Pons (tissue), 1 donor: ENCODE measurements at regions not wholly inside any gene's neighbourhood (a gene's known extent, or its start where the extent isn't known, plus 50 kb on each side); places are given as distances from the start of the nearest gene placed in this dataset.
A peak's percentile ranks its signal among the peaks of the same experiment; 100 is the strongest.
"Not testable (repeated sequence)": the region's sequence is repeated elsewhere in the genome, so short reads cannot be mapped to it uniquely, and the experiment has no call there.

Experiments
- DNase-seq: peaks from one replicate; pipeline ENCODE4 v3.0.0-alpha.2; 2016; ENCODE audit warnings: low spot score

DNA sequence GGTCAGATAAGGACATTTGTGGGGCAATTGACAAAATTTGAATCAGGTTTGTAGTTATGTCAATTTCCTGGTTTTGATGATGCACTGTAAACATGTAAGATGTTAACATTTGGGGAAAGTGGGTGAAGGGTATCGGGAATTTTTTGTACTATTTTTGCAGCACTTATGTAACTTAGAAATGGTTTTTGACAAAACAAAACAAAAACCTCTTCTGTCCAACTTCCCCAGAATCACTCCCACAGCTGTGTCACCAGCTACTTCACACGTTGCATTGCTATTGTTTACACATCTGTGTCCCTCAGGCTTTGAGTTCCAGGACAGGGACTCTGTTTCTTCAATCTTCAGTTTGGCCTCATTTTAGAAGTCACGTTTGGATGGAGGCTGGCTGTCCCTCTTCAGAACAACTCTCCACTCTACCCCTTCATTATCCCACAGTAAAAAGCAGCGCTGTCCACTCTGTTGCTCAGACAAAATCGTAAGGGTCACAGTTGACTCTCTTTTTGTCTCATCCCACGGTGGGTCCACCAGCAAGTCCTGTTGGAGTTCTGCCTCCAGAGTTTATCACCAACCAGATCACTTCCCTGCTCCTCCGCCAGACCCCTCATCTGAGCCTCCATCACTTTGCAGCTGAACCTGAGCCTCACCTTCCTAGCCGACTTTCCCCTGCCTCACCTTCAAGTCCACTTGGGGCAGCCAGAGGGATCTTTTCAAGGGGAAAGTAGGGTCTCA, 63.2 kb downstream of the NENF start:
- DNase-seq = peak; percentile 48

DNA sequence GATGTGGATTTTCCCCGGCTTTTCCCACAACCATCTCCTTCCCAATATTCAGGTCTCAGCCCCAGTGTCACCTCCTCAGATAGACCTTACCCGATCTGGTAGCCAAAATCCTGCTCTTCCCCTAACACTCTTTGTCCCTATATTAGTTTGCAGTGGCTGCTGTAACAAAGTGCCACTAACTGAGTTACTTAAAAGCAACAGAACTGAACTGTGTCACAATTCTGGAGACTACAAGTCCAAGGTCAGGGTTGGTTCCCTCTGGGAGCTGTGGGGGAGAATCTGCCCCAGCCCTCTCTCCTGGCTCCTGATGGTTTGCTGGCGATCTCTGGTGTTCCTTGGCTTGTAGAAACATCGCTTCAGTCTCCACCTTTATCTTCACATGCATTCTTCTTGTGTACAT, 64.0 kb downstream of the NENF start:
- no peak for DNase-seq

DNA sequence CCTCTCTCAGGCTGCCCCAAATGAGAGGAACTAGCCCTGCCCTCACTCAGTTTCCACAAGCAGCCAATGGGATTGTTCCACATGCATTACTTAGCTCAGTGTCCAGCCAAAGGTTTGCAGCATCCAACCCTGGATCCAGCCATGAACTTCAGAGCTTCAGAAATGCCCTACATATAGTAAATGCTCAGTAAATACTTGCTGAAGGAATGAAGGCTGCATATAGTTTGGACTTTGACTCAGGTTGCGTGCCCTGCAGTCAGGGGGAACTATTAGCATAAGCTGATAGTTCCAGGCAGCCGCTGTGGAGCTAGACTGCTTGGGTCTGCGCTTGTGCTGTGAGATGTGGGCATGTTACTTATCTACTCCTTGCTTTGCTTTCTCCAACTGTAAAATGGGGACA, 64.8 kb downstream of the NENF start:
- no peak for DNase-seq

DNA sequence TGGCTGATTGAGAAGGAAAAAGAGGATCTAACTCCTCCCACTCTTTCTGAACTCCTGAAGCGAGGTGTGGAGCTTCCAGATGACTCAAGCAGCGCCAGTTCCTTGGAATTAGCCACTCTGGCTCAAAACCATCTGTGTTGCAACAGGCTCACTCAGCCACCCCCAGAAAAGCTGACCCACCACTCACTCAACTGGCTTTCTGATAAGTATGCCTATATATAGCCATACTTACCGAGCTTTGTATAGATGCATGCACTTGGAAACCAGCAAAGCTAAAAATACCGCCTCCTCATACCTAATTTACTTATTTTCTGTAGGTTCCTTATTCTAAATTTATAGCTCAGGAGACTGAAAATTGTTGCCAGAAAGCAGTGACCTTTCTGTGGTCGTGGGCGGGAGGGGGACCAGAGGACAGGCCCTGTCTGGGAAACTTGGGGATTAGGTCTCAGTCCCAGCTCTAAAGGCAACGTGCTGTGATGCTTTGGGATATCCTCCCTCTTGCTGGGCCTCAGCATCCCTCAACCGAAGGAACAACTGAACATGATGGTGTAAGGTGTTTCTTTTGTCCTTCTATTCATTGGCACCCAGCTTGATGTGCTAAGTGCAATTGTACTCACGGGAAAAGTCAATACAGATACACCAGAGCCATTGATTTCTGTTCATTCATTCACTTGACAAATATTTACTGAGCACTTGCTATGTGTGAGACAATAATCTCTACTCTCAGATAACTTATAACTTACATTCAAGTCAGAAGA, 65.7 kb downstream of the NENF start:
- DNase-seq = no peak

DNA sequence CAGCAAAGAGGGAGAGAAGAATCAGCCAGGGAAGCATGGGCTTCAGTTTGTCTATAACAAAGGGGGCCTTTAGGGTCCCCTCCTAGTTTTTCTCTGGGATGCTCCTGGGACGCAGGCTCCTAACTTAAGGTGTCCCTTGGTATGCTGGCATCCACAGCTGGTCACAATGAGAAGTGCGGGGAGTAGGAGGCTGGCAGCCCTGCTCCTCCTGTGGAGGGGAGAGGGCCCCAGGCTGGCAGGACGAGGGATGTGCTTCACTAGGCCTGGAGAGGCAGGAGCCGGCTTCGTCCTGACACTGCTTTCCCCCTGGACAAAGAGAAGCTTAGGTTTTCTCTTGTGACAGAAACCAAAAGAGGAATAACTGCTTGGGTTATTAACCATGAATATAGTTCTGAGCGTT, 67.6 kb downstream of the NENF start:
- no peak for DNase-seq

DNA sequence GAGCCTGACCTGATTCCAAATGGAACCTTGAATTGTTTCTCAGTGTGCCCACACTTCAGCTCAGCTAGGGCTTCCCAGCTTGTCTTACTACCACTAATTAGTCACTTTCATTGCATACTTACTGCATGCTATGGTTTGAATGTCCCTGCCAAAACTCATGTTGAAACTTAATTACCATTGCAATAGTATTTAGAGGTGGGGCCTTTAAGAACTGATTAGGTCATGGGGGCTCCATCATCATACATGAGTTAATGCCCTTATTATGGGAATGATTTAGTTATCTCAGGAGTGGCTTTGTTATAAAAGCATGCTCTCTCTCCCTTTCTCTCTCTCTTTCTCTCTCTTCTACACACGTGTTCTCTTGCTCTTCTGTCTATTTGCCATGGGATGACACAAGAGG, 68.3 kb downstream of the NENF start:
- DNase-seq = no peak

DNA sequence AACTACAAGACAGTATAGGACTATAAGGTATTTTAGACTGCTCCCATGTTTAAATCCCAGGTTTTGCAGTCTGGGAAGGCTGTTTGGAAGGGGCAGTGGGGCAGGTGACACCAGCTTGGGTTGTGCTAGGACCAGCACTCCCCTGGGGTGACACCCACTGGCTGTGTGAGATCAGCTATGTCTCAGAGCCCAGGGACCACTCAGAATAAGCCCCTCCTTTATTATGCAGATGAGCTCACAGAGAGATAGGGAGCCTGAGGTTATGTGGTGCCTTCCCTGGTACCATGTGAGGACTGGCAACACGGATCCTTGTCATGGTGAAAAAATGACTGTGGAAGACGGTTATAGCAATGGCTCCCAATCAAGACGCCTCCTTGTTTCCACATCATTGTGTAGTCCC, 71.0 kb downstream of the NENF start:
- DNase-seq = no peak

DNA sequence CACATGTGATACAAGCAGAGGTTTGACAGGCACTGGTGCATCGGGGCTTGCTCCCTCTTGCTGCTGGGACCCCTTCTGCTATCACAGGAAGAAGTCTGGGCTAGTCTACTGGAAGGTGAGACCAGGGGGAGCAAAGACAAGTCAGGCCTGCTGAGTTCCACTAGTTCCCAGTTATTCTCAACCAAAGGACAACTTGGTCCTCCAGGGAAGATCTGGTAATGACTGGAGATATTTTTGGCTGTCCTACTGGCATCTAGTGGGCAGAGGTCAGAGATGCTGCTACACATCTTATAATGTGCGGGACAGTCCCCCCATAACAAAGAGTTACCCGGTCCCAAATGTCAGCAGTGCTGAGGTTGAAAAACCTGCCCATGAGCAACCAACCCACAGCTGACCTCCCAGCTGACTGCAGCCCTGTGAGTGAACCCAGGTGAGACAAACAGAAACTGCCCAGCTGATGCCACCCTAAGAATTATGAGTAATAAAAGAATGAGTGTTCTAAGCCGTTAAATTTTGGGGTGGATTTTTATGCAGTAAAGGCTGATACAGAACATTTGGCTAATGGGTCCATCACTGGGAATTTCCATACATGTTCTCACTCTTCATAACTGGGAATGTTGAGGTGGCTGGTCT, 71.6 kb downstream of the NENF start:
- no peak for DNase-seq

DNA sequence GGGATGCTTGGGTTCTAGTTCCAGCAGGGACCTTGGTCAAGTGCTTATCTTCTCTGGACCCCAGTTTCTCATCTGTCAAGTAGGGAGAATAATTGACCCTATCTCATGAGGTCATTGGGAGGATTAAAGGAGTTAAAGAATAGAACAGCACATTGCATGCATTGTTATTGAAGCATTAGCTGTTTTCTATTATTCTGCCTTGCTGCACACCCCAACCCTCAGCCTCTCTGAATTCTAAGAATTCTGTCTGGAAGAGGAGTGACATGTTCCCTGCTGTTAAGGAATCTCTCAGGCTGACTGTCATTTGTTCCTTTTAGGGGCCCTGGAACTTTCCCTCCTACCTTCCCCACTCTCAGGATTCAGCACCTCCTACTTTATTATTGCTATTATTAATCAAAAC, 73.9 kb downstream of the NENF start:
- DNase-seq = no peak

DNA sequence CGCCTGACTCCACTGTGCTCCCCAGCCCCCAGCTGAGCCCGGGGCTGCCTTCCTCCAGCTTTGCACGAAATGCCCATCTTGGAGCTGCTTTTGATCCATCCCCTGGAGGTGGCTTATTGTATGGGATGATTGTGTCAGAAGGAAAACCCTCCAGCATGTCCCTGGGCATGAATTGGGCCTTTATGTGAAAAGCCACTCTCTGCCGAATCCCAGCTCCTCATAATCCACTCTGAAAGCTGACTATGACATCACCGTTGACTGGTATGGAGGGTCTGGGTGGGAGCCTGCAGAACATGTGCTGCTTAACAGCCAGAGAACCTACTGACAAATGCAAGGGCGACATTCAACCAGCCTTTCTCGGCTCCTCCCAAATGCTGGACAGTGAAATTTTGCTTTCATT, 74.6 kb downstream of the NENF start:
- DNase-seq = peak; percentile 47

DNA sequence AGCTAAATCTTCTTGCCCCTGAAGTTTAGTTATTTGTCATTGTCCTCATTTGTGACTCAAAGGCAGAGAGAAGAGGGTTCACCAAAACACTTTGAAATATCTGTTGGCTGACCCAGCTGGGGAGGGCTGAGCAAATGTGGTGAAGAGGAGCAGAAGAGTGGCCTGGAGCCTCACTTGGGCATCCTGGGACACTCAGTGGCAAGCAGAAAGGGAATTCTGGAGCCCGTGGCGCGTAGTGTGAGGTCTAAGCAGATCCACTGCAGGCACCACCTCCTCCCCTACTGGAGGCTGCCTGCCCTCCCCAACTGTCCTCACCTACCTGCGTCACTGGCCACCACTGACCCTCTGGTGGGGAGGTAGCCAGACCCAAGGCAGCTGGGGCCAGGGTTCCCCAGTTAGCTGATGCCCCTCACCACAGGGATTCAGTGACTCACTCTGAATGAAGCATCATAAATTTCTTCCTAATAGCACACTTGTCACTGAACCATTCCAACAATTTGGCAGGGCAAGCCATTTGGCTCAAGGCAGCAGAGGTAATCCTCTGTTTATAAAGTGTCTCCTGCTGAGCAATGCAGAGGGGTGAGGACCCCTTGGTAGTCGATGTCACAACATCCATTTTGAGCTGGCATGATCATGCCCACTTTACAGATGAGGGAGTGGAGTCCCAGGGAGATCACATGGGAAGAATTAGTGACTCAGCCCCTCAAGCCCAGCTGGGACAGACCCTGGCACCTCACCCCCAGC, 80.3 kb downstream of the NENF start:
- DNase-seq = no peak

DNA sequence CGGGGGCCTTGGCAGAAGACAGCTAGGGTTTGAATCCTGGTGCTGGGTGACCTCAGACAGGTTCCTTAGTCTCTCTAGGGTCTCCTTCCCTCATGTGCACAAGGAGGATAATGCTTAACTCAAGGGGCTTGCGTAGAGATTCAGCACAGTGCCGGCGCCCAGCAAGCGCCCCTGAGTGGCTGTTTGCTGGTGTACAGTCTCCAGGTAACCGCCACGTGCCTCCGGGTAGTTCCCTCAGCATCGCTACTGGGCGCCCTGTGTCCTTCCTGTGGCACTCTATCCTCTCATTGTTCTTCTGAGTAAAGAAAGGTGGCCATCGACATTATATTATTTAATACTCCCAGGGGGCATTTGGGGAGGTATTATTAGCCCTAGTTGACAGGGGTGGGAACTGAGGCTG, 80.9 kb downstream of the NENF start:
- no peak for DNase-seq

DNA sequence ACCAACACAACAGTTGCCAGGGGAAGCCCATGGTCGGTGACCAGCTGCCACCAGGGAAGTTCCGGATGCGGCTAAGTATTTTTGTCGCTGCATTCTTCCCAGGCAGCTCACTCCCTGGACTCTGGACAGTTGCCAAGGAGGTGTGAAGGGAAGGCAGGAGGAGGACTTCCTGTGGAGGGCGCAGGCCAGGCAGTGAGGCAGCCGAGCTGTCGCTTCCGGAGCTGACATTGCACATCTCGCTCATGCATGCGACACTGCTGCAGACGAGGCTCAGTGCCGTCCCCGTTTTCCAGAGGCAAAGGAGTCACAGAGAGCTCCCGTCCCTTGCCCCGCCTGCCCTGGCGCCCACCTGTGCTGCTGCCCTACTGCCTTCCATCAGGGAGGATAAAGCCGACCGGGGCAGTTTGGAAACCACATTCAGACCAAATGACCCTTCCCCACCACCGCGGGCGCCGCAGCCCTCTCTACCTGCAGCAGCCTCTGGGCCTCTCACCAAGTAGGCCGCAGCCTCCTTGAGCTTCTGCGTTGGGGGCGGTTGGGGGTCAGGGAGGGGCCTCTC, 81.4 kb downstream of the NENF start:
- no peak for DNase-seq

DNA sequence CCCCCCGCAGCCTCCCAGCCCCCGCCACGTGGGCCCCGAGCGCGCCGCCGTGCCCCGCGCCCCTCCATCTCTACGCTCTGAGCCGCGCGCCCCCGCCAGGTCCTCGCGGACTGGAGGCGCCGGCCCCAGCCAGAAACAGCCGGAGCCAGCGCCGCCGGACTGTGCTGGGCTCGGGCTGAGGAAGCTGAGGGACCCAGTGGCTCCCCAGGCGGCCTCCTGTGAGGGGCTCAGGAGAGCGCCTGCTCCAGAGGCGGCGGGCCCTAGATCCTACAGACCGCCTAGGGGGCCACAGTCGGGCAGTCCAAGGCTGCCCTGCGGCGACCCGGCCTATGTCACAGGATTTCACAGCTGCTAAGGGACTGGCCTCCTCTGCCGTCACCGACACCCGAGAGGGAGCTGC, 82.1 kb downstream of the NENF start:
- DNase-seq = no peak

DNA sequence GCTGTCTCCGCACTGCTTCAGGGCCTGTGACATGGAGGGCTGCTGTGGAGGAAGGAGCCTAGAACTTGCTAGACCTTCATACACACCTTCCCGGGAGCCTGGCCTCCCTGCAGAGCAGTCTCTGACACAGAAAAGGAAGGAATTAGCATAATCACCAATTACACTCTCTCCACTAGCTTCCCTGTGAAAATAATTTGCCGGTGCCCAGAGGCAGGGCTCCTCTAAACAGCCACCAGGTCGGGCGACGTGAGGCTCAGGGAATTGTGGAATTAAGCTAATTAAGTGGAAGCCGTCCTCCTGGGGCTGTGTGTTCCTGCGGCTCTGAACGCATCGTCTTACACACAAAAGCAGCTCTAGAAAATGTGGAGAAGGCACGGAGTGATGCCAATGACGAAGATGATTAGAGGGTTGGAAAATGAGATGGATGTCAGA, 82.6 kb downstream of the NENF start:
- DNase-seq = no peak

DNA sequence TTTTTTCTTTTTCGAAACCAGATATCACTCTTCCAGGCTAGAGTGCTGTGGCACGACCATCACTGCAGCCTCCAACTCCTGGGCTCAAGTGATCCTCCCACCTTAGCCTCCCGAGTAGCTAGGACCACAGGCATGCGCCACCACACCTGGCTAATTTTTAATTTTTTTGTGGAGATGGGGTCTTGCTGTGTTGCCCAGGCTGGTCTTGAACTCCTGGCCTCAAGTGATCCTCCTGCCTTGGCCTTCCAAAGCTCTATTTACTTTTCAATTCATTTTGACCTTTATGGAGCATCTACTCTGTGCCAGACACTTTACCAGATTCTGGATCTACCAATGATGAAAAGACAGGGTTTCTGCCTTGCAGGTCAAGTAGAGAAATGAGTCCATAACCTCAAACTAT, 83.3 kb downstream of the NENF start:
- DNase-seq = not testable (repeated sequence)

DNA sequence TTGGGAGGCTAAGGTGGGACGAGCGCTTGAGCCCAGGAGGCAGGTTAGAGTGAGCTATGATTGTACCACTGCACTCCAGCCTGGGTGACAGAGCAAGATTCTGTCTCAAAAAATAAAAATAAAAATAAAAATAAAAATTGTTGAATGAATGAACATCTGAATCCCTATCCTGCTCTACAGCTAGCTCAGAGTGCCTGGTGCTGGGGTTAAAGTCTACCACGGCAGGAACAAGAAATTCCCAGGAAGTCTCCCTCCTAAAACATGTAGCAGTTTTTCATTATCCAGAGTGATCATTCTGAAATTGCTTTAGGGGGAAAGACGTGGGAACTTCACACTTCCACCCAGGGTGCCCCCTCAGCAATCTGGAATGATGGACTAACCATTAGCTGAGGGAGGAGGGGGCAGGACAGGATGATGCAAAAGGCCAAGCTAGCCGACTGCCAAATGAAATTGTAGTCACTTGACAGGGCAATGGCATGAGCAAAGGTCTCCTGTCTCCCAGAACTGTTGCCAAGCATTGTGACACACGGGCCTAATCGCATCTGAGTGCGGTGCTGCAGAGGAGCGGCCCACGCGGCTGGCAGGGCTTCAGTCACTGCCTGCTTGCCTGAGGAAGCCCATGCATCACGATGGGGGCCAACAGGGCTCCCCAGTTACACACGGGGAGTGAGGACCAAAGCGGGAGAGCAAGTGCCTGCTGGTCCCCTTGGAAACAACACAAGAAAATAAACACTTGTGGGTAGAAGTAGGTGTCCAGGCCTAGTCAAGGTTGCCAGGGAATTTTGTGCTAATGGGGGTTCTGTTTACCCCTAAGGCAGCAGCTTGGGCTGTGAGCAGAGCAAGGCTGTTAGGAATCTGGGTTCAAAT, 85.7 kb downstream of the NENF start:
- DNase-seq = no peak

DNA sequence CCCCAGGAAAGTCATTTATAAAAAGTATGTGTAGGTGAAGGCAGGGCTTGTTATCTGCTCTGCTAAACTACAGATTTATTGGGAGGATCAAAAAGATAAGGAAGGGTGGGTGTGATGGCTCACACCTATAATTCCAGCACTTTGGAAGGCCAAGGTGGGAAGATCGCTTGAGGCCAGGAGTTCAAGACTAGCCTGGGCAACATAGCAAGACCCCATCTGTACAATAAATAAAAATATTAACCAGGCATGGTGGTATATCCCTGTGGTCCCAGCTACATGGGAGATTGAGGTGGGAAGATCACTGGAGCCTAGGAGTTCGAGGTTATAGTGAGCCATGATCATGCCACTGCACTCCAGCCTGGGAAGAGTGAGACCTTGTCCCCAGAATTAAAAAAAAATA, 86.4 kb downstream of the NENF start:
- no peak for DNase-seq

DNA sequence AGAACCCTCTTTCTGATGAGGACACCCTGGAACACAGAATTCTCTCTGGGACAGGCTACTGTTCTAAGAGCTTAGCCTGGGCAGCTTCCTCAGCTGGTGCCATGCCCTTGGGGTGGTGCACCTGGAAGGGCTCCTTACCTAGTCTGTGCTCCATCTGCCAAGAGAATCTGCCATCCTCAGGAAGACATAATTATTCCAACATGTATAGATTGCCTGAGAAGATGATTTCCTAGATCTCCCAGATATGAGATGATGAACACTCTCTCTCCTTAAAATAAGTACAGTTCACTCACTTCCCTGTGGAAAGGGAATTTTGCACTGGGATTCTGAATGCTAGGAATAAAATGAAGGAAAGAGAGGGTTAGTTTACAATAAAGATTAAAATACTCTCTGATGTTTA, 87.6 kb downstream of the NENF start:
- no peak for DNase-seq

DNA sequence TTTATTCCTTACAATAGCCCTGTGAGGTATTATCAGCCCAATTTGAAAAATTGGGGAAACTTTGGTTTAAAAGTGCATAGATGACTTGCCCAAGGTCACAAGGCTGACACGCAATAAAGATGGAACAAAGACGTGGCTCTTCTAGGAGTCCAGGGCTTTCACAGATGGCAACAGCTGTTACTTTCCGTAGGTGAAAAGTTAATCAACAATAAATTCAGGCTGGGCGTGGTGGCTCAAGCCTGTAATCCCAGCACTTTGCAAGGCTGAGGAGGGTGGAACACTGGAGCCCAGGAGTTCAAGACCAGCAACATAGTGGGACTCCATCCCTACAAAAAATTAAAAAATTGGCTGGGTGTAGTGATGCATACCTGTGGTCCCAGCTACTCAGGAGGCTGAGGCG, 87.8 kb upstream of the ATF3 start:
- no peak for DNase-seq

DNA sequence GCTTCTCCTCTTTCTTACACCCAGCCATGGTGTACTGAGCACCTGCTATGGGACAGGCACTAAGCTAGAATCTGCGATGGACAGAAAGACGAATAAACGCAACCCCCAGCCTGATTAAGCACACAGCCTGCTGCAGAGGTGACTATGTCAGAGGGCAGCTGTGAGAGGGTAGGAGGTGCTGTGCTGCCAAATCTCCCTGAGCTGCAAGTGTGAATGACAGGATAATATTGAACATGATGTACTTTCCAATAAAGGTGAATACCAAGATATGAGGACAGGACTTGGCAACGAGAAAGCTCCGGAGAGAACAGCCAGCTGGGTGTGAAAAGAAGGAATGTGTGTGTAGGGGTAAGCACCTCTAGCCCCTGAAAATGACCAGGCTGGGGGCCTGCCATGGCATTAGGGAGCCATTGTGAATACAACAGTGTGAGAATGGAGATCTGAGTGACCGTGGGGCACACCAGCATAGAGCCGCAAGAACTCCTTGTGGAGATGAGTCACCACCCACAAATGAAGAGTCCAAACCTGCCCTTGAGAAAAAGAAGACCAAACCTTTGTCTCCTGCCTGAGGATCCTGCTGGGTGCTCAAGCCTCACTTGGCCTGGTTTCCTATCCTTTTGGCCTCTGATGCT, 83.0 kb upstream of the ATF3 start:
- DNase-seq = no peak
